Glomerular visceral epithelial cell (primary cell): ENCODE measurements at regions not wholly inside any gene's neighbourhood (a gene's known extent, or its start where the extent isn't known, plus 50 kb on each side); places are given as distances from the start of the nearest gene placed in this dataset.
"Not testable (repeated sequence)": the region's sequence is repeated elsewhere in the genome, so short reads cannot be mapped to it uniquely, and the experiment has no call there.

Experiments
- DNase-seq: peaks from one replicate; pipeline ENCODE4 v3.0.0-alpha.2; 2016; ENCODE audit errors: extremely low spot score

- DNase-seq, result peak; percentile 71
Observed at GRCh38 chr2:67571785-67572718, 174.9 kb downstream of the ETAA1 start.

GRCh38 chr2:67572721-67573435 is 175.7 kb downstream of the ETAA1 start:
- no peak for DNase-seq

- DNase-seq, result peak; percentile 39
Observed at GRCh38 chr2:67574230-67574629, 177.1 kb downstream of the ETAA1 start.

- no peak for DNase-seq
Observed at GRCh38 chr2:67576226-67576625, 179.1 kb downstream of the ETAA1 start.

GRCh38 chr2:67576991-67577390 is 179.9 kb downstream of the ETAA1 start:
- DNase-seq, result no peak

- no peak for DNase-seq
Observed at GRCh38 chr2:67579216-67579615, 182.1 kb downstream of the ETAA1 start.

- DNase-seq, result no peak
Observed at GRCh38 chr2:67579806-67580205, 182.7 kb downstream of the ETAA1 start.

GRCh38 chr2:67581751-67582150 is 184.6 kb downstream of the ETAA1 start:
- no peak for DNase-seq

GRCh38 chr2:67583185-67583584 is 186.1 kb downstream of the ETAA1 start:
- no peak for DNase-seq

- DNase-seq, result no peak
Observed at GRCh38 chr2:67585400-67585799, 188.3 kb downstream of the ETAA1 start.

- DNase-seq, result not testable (repeated sequence)
Observed at GRCh38 chr2:67589121-67589520, 192.0 kb downstream of the ETAA1 start.

- not testable (repeated sequence) for DNase-seq
Observed at GRCh38 chr2:67594522-67594921, 197.4 kb downstream of the ETAA1 start.

- DNase-seq, result no peak
Observed at GRCh38 chr2:67596871-67597270, 199.7 kb downstream of the ETAA1 start.

- no peak for DNase-seq
Observed at GRCh38 chr2:67599561-67599960, 202.4 kb downstream of the ETAA1 start.

- DNase-seq, result no peak
Observed at GRCh38 chr2:67600222-67600871, 203.2 kb downstream of the ETAA1 start.

GRCh38 chr2:67600946-67601345 is 203.8 kb downstream of the ETAA1 start:
- peak; percentile 23 for DNase-seq

GRCh38 chr2:67604360-67604759 is 207.2 kb downstream of the ETAA1 start:
- no peak for DNase-seq

- DNase-seq, result no peak
Observed at GRCh38 chr2:67612576-67613042, 215.5 kb downstream of the ETAA1 start.

GRCh38 chr2:67613227-67613626 is 216.1 kb downstream of the ETAA1 start:
- no peak for DNase-seq

GRCh38 chr2:67614454-67614853 is 217.3 kb downstream of the ETAA1 start:
- DNase-seq, result no peak

GRCh38 chr2:67616749-67617148 is 219.6 kb downstream of the ETAA1 start:
- DNase-seq, result no peak

- DNase-seq, result no peak
Observed at GRCh38 chr2:67619204-67619603, 222.1 kb downstream of the ETAA1 start.
